ENCODE measurements at regions not wholly inside any gene's neighbourhood (a gene's known extent, or its start where the extent isn't known, plus 50 kb on each side); places are given as distances from the start of the nearest gene placed in this dataset.

GRCh38 chr10:117944676-117945447 is 101.9 kb downstream of the RAB11FIP2 start:
- DNase-seq (ENCODE audit: extremely low read depth, low read depth) = no peak

GRCh38 chr10:117945651-117946050 is 101.1 kb downstream of the RAB11FIP2 start:
- DNase-seq (ENCODE audit: extremely low read depth, low read depth) = no peak

GRCh38 chr10:117946525-117947070 is 100.1 kb downstream of the RAB11FIP2 start:
- DNase-seq (ENCODE audit: extremely low read depth, low read depth) = no peak

- no peak for DNase-seq (ENCODE audit: extremely low read depth, low read depth)
These were observed 98.2 kb downstream of the RAB11FIP2 start for GRCh38 chr10:117948493-117948892.

- DNase-seq (ENCODE audit: extremely low read depth, low read depth) = no peak
These were observed 96.3 kb downstream of the RAB11FIP2 start for GRCh38 chr10:117950408-117950807.

All from NCI-H460 (cell line).